Trophoblast cell (in vitro differentiated cells and primary cell): ENCODE measurements at regions not wholly inside any gene's neighbourhood (a gene's known extent, or its start where the extent isn't known, plus 50 kb on each side); places are given as distances from the start of the nearest gene placed in this dataset.

Experiments
- DNase-seq, 2 donors: peaks; one replicate each; pipeline ENCODE4 v3.0.0-alpha.2; 2016
- H2AFZ ChIP-seq: 2 replicates; pipeline ENCODE4 v1.6.1; 2013; ENCODE audit warnings: low read length, moderate library complexity, mild to moderate bottlenecking; ENCODE audit not compliant: insufficient read depth, poor library complexity
- H2AK5ac ChIP-seq: 2 replicates; pipeline ENCODE4 v1.6.1; 2013; ENCODE audit warnings: mild to moderate bottlenecking, low read length
- H2BK120ac ChIP-seq: 2 replicates; pipeline ENCODE4 v1.6.1; 2013; ENCODE audit warnings: low read length, mild to moderate bottlenecking, moderate library complexity; ENCODE audit not compliant: insufficient read depth, poor library complexity
- H2BK12ac ChIP-seq: 2 replicates; pipeline ENCODE4 v1.6.1; 2013; ENCODE audit warnings: mild to moderate bottlenecking, low read length, moderate library complexity
- H2BK5ac ChIP-seq: 2 replicates; pipeline ENCODE4 v1.6.1; 2013; ENCODE audit warnings: low read length, low read depth, moderate library complexity, mild to moderate bottlenecking; ENCODE audit not compliant: poor library complexity
- H3K14ac ChIP-seq: 2 replicates; pipeline ENCODE4 v1.6.1; 2013; ENCODE audit warnings: mild to moderate bottlenecking, low read length
- H3K18ac ChIP-seq: 2 replicates; pipeline ENCODE4 v1.6.1; 2013; ENCODE audit warnings: mild to moderate bottlenecking, low read length
- H3K23ac ChIP-seq: 2 replicates; pipeline ENCODE4 v1.6.1; 2013; ENCODE audit warnings: low read length
- H3K27ac ChIP-seq: 2 replicates; pipeline ENCODE4 v1.5.1; 2013; ENCODE audit warnings: low read depth, mild to moderate bottlenecking, inconsistent platforms, low read length, moderate library complexity
- H3K27me3 ChIP-seq: 2 replicates; pipeline ENCODE4 v1.6.1; 2013; ENCODE audit warnings: inconsistent platforms, mild to moderate bottlenecking, low read length, moderate library complexity; ENCODE audit not compliant: insufficient read depth
- H3K36me3 ChIP-seq, 2 experiments: 1 replicate in 1 of 2; 2 replicates in 1 of 2; pipeline ENCODE4 v1.6.1; 2013; ENCODE audit warnings: low read length in 2 of 2, mild to moderate bottlenecking in 2 of 2, moderate library complexity in 1 of 2; ENCODE audit not compliant: insufficient read depth in 2 of 2, control insufficient read depth in 1 of 2
- H3K4ac ChIP-seq: 2 replicates; pipeline ENCODE4 v1.6.1; 2013; ENCODE audit warnings: low read depth, mild to moderate bottlenecking, low read length, moderate library complexity
- H3K4me1 ChIP-seq, 2 experiments: 1 replicate in 1 of 2; 2 replicates in 1 of 2; pipeline ENCODE4 v1.6.1; 2013; ENCODE audit warnings: low read length in 2 of 2, mild to moderate bottlenecking in 2 of 2, moderate library complexity in 1 of 2; ENCODE audit not compliant: insufficient read depth in 2 of 2, control insufficient read depth in 1 of 2
- H3K4me2 ChIP-seq: 2 replicates; pipeline ENCODE4 v1.6.1; 2013; ENCODE audit warnings: inconsistent platforms, mild to moderate bottlenecking, low read length, moderate library complexity
- H3K4me3 ChIP-seq: 2 replicates; pipeline ENCODE4 v1.5.1; 2013; ENCODE audit warnings: mild to moderate bottlenecking, low read depth, low read length, inconsistent platforms
- H3K79me1 ChIP-seq: one replicate; pipeline ENCODE4 v1.6.1; 2013; ENCODE audit warnings: low read length
- H3K79me2 ChIP-seq: 2 replicates; pipeline ENCODE4 v1.6.1; 2013; ENCODE audit warnings: low read length, mild to moderate bottlenecking; ENCODE audit not compliant: control insufficient read depth, insufficient read depth, poor library complexity
- H3K9ac ChIP-seq: 2 replicates; pipeline ENCODE4 v1.6.1; 2013; ENCODE audit warnings: mild to moderate bottlenecking, low read length
- H3K9me3 ChIP-seq: 2 replicates; pipeline ENCODE4 v1.6.1; 2013; ENCODE audit warnings: low read depth, mild to moderate bottlenecking, control low read depth, inconsistent platforms, low read length; ENCODE audit not compliant: insufficient read depth
- H4K12ac ChIP-seq: 2 replicates; pipeline ENCODE4 v1.6.1; 2013; ENCODE audit warnings: low read depth, mild to moderate bottlenecking, low read length, moderate library complexity
- H4K8ac ChIP-seq: 2 replicates; pipeline ENCODE4 v1.6.1; 2013; ENCODE audit warnings: low read depth, mild to moderate bottlenecking, low read length, moderate library complexity
- H4K91ac ChIP-seq: one replicate; pipeline ENCODE4 v1.6.1; 2013; ENCODE audit warnings: low read depth, mild to moderate bottlenecking, low read length, moderate library complexity
- WGBS: extraction: QIAGEN DNeasy Blood & Tissue Kit; methylation state at CpG from one replicate; pipeline ENCODE4 v1.1.7; 2013; ENCODE audit warnings: missing lambda C conversion rate; ENCODE audit not compliant: insufficient read length, insufficient coverage; ENCODE audit errors: extremely low coverage; 5-methylcytosine and 5-hydroxymethylcytosine counted together

DNA sequence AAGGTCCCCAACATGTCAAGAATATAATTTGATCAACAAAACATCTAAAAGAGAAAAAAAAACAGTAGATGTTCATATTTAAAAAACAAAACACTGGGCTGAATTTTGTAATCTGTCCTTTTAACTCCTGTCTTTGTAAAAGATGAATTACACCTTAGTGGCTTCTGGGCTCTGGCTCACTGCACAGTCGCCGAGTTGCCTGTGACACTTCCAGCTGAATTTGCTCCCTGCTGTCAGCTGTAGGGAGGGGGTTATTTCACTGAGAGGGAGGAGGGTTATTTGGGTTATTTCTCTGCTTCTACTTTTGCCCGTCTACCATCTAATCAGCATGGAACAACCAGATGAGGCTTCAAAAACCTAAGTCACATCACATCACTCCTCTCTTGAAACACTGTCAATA lies 193.0 kb upstream of the ZC3H12A start:
- H3K23ac ChIP-seq: no peak overlapping the region

DNA sequence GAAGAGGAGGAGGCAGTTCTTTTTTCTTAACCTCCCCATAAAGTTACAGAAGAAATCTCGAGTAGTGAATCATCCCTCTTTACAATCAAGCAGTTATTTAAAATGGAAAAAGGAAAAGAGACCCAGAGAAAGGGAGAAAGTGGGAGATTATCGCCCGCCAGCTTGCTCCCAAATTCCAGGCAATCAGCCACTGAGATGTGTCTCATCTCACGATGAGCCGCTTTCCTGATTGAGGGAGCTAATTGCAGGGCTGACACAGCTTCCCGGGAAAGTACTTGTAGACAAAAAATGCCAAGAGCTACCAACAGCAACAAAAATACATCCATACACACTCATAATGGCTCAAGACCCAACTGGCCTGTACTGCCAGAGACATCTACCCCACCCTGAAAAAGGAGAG lies 191.6 kb upstream of the ZC3H12A start:
- Histone ChIP-seq H2BK12ac (no peak overlapping the region), H2AFZ (no peak overlapping the region), H2BK120ac (no peak overlapping the region), H3K36me3 (no peaks in the 10 kb centered on the region), H2AK5ac (no peak overlapping the region), H4K91ac (no peak overlapping the region), H3K23ac (no peak overlapping the region), H3K14ac (no peak overlapping the region), H3K9me3 (peaks cover 2% of the 10 kb centered on the region), H3K4me3 (no peak overlapping the region), H3K4ac (no peak overlapping the region), H4K8ac (no peak overlapping the region), H4K12ac (no peak overlapping the region), H3K79me1 (no peaks in the 10 kb centered on the region), H3K79me2 (no peaks in the 10 kb centered on the region), H3K4me2 (no peak overlapping the region), H3K9ac (no peak overlapping the region), H3K27me3 (no peaks in the 10 kb centered on the region), H2BK5ac (no peak overlapping the region), H3K18ac (no peak overlapping the region), H3K4me1 (no peaks in the 10 kb centered on the region), H3K27ac (no peak overlapping the region)
- DNase-seq: no peak
- no CpG with 5 or more reads among the region's 6 CpGs for WGBS

More for the DNA sequence above, 193.0 kb upstream of the ZC3H12A start:
- no peak overlapping the region for H2BK12ac ChIP-seq
- H3K9ac ChIP-seq: no peak overlapping the region
- no peak overlapping the region for H3K27ac ChIP-seq
- H3K4me1 ChIP-seq: no peaks in the 10 kb centered on the region
- H3K4me2 ChIP-seq: no peak overlapping the region
- no peak overlapping the region for H3K4me3 ChIP-seq
- no peak overlapping the region for H2AFZ ChIP-seq
- no peak overlapping the region for H2BK120ac ChIP-seq
- peaks cover 2% of the 10 kb centered on the region for H3K9me3 ChIP-seq
- no peak overlapping the region for H3K18ac ChIP-seq
- no peak overlapping the region for H4K91ac ChIP-seq
- H4K12ac ChIP-seq: no peak overlapping the region
- no peak overlapping the region for H3K4ac ChIP-seq
- no peak overlapping the region for H4K8ac ChIP-seq
- no peaks in the 10 kb centered on the region for H3K79me2 ChIP-seq
- H3K79me1 ChIP-seq: no peaks in the 10 kb centered on the region
- no peak overlapping the region for H2BK5ac ChIP-seq
- WGBS: no CpG with 5 or more reads among the region's 3 CpGs
- no peak for DNase-seq
- no peaks in the 10 kb centered on the region for H3K27me3 ChIP-seq
- H3K14ac ChIP-seq: no peak overlapping the region
- H3K36me3 ChIP-seq: no peaks in the 10 kb centered on the region
- H2AK5ac ChIP-seq: no peak overlapping the region

- Histone ChIP-seq H2AK5ac (no peak overlapping the region), H4K8ac (no peak overlapping the region), H4K91ac (no peak overlapping the region), H3K4me2 (no peak overlapping the region), H3K79me1 (no peaks in the 10 kb centered on the region), H2BK5ac (no peak overlapping the region), H3K4me1 (no peaks in the 10 kb centered on the region), H3K79me2 (no peaks in the 10 kb centered on the region), H3K18ac (no peak overlapping the region), H3K27me3 (no peaks in the 10 kb centered on the region), H3K4ac (no peak overlapping the region), H3K27ac (no peak overlapping the region), H3K36me3 (no peaks in the 10 kb centered on the region), H3K23ac (no peak overlapping the region), H2BK120ac (no peak overlapping the region), H4K12ac (no peak overlapping the region), H2BK12ac (no peak overlapping the region), H3K9me3 (peaks cover 4% of the 10 kb centered on the region), H3K9ac (no peak overlapping the region), H2AFZ (no peak overlapping the region), H3K4me3 (no peak overlapping the region), H3K14ac (no peak overlapping the region)
- DNase-seq: no peak
- WGBS: no CpG with 5 or more reads among the region's 4 CpGs
These were observed 190.3 kb upstream of the ZC3H12A start for GRCh38 chr1:37284053-37284452.

- H3K23ac ChIP-seq: no peak overlapping the region
- H3K36me3 ChIP-seq: no peaks in the 10 kb centered on the region
- H3K14ac ChIP-seq: no peak overlapping the region
- no peak overlapping the region for H2BK12ac ChIP-seq
- H4K12ac ChIP-seq: no peak overlapping the region
- no peak overlapping the region for H3K9ac ChIP-seq
- DNase-seq: no peak
- no peak overlapping the region for H3K4me2 ChIP-seq
- no peak overlapping the region for H3K27ac ChIP-seq
- H2BK5ac ChIP-seq: no peak overlapping the region
- H3K4me3 ChIP-seq: no peak overlapping the region
- no peak overlapping the region for H4K91ac ChIP-seq
- H2AK5ac ChIP-seq: no peak overlapping the region
- H2AFZ ChIP-seq: no peak overlapping the region
- H4K8ac ChIP-seq: no peak overlapping the region
- no peak overlapping the region for H2BK120ac ChIP-seq
- no peaks in the 10 kb centered on the region for H3K27me3 ChIP-seq
- no peak overlapping the region for H3K4ac ChIP-seq
- no peak overlapping the region for H3K18ac ChIP-seq
- no peaks in the 10 kb centered on the region for H3K79me2 ChIP-seq
- no peaks in the 10 kb centered on the region for H3K4me1 ChIP-seq
- WGBS: no CpG with 5 or more reads among the region's 4 CpGs
- H3K9me3 ChIP-seq: peaks cover 2% of the 10 kb centered on the region
- H3K79me1 ChIP-seq: no peaks in the 10 kb centered on the region
These were observed 187.5 kb upstream of the ZC3H12A start for GRCh38 chr1:37286881-37287280.
